ENCODE measurements at regions not wholly inside any gene's neighbourhood (a gene's known extent, or its start where the extent isn't known, plus 50 kb on each side); places are given as distances from the start of the nearest gene placed in this dataset.
"Not testable (repeated sequence)": the region's sequence is repeated elsewhere in the genome, so short reads cannot be mapped to it uniquely, and the experiment has no call there.

DNA sequence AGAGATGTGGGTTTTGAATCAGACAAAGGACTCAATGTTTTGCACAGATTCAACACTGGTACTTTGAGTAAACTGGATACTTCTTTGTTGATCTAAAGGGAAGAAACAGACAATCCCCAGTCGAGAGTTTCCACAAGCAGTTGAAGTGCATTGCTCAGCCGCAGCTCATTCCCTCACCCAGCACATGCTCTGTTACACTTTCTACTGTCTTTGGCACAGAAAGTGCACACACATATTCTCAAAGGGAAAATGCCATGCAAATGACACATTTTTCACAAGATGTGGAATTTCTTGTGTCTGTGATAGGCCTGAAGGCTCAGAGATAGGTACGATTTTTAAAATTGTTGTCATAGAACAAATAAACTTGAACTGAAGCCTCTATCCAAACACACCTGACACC, 258.9 kb upstream of the TRIB2 start:
- Histone ChIP-seq H3K27me3 (replicated peaks; ENCODE audit: insufficient read depth) (no peaks in the 10 kb centered on the region), H3K4me1 (replicated peaks) (no peaks in the 10 kb centered on the region), H3K4me3 (no peak overlapping the region), H3K9me3 (no peaks in the 10 kb centered on the region), H3K27ac (no peak overlapping the region), H3K36me3 (no peaks in the 10 kb centered on the region)
- no peak for DNase-seq (ENCODE audit: low spot score)
- 68% methylated on average over 3 of the region's 3 CpGs for WGBS
- TF ChIP-seq POLR2AphosphoS5 (IDR thresholded peaks at IDR 0.05) (no peak), POLR2A (IDR thresholded peaks at IDR 0.05) (no peak)
- TF ChIP-seq, protein P1, sequence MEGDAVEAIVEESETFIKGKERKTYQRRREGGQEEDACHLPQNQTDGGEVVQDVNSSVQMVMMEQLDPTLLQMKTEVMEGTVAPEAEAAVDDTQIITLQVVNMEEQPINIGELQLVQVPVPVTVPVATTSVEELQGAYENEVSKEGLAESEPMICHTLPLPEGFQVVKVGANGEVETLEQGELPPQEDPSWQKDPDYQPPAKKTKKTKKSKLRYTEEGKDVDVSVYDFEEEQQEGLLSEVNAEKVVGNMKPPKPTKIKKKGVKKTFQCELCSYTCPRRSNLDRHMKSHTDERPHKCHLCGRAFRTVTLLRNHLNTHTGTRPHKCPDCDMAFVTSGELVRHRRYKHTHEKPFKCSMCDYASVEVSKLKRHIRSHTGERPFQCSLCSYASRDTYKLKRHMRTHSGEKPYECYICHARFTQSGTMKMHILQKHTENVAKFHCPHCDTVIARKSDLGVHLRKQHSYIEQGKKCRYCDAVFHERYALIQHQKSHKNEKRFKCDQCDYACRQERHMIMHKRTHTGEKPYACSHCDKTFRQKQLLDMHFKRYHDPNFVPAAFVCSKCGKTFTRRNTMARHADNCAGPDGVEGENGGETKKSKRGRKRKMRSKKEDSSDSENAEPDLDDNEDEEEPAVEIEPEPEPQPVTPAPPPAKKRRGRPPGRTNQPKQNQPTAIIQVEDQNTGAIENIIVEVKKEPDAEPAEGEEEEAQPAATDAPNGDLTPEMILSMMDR (IDR thresholded peaks at IDR 0.05) = no peak
- intact Hi-C loops (cut with DNase I) = loop anchor here (2.0 to 10.0 kb wide), 2 partner anchors 227 to 259 kb away; partner anchors contain the start of gene TRIB2

DNA sequence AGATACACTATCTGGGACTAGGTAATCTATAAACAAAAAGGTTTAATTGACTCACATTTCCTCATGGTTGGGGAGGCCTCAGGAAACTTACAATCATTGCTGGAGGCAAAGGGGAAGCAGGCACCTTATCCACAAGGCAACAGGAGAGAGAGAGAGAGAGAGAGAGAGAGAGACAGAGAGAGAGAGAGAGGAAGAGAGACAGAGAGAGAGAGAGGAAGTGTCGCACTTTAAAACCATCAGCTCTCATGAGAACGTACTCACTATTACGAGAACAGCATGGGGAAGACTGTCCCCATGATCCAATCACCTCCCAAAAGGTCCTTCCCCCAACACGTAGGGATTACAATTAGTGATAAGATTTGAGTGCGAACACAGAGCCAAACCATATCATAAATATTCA, 253.5 kb upstream of the TRIB2 start:
- Histone ChIP-seq H3K27ac (no peak overlapping the region), H3K36me3 (no peaks in the 10 kb centered on the region), H3K4me1 (replicated peaks) (no peaks in the 10 kb centered on the region), H3K27me3 (replicated peaks; ENCODE audit: insufficient read depth) (no peaks in the 10 kb centered on the region), H3K4me3 (no peak overlapping the region), H3K9me3 (no peaks in the 10 kb centered on the region)
- TF ChIP-seq POLR2AphosphoS5 (IDR thresholded peaks at IDR 0.05) (no peak), POLR2A (IDR thresholded peaks at IDR 0.05) (no peak)
- TF ChIP-seq, protein P1 (IDR thresholded peaks at IDR 0.05) = no peak
- 72% methylated on average over 5 of the region's 5 CpGs for WGBS
- no peak for DNase-seq (ENCODE audit: low spot score)
- intact Hi-C loops (cut with DNase I) = no loop called here

DNA sequence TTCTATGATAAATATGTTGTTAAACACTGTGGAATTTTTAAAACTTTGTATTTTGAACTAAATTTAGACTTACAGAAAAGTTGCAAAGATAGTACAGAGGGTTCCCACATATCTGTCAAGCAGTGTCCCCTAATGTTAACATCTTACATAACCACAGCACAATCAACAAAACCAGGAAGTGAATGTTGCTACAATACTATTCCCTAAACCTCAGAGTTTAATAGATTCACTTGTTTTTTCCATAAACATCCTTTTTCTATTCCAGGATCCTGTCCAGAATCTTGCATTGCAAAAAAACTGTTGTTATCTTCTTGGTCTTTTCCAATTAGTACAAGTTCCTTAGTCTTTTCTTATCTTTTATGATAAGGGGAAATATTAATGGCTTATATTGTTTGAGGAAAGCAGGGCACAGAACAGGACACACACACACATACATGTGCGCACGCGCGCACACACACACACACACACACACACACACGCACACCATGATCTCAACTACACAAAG, 251.1 kb upstream of the TRIB2 start:
- intact Hi-C loops (cut with DNase I) = no loop called here
- H3K4me1 ChIP-seq (replicated peaks) = no peaks in the 10 kb centered on the region
- TF ChIP-seq, protein P1 (IDR thresholded peaks at IDR 0.05) = no peak
- TF ChIP-seq POLR2AphosphoS5 (IDR thresholded peaks at IDR 0.05) = no peak
- TF ChIP-seq POLR2A (IDR thresholded peaks at IDR 0.05) = no peak
- WGBS = 82% methylated on average over 5 of the region's 5 CpGs
- no peaks in the 10 kb centered on the region for H3K9me3 ChIP-seq
- DNase-seq (ENCODE audit: low spot score) = no peak
- no peak overlapping the region for H3K4me3 ChIP-seq
- H3K36me3 ChIP-seq = no peaks in the 10 kb centered on the region
- no peak overlapping the region for H3K27ac ChIP-seq
- H3K27me3 ChIP-seq (replicated peaks; ENCODE audit: insufficient read depth) = no peaks in the 10 kb centered on the region

DNA sequence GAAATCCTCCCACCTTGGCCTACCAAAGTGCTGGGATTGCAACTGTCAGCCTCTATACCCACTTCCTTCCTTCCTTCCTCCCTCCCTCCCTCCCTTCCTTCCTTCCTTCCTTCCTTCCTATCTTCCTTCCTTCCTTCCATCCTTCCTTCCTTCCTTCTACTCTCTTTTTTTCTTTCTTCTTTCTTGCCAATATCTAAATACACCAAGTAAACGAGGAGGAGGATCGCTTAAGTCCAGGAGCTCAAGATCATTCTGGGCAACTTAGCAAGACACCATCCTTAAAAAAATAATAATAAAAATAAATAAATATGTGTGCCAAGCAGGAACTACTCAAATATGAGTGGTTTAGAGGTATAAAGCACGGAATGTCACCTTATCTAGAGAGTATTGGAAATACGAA, 249.4 kb upstream of the TRIB2 start:
- no peak overlapping the region for H3K4me3 ChIP-seq
- no peak overlapping the region for H3K27ac ChIP-seq
- WGBS = 97% methylated on average over 4 of the region's 4 CpGs
- H3K36me3 ChIP-seq = no peaks in the 10 kb centered on the region
- no peaks in the 10 kb centered on the region for H3K4me1 ChIP-seq (replicated peaks)
- intact Hi-C loops (cut with DNase I) = no loop called here
- TF ChIP-seq, protein P1 (IDR thresholded peaks at IDR 0.05) = no peak
- TF ChIP-seq POLR2AphosphoS5 (IDR thresholded peaks at IDR 0.05) = no peak
- no peak for TF ChIP-seq POLR2A (IDR thresholded peaks at IDR 0.05)
- no peaks in the 10 kb centered on the region for H3K9me3 ChIP-seq
- no peaks in the 10 kb centered on the region for H3K27me3 ChIP-seq (replicated peaks; ENCODE audit: insufficient read depth)
- no peak for DNase-seq (ENCODE audit: low spot score)

DNA sequence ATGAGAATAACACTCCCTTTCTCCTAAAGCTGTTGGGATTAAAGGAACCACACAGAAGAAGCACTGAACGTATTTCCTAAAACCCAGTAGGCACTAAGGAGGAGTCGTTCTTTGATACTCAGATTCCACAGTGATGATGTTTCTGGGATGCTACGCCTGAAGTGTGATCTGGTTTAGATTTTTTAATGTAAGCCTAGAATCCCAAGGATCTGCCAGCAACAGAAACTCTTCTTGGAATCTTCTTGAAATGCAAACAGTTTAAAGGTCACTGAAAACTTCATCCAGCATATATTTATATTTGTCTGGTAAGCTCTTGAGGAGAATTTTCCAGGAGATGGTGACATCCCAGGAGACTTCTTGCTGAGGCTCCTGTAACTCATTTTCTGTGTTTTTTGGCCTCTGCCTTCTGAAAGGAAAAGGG, 247.6 kb upstream of the TRIB2 start:
- H3K27ac ChIP-seq = no peak overlapping the region
- H3K27me3 ChIP-seq (replicated peaks; ENCODE audit: insufficient read depth) = no peaks in the 10 kb centered on the region
- H3K36me3 ChIP-seq = no peaks in the 10 kb centered on the region
- WGBS = 85% methylated on average over 3 of the region's 3 CpGs
- no peak for DNase-seq (ENCODE audit: low spot score)
- H3K9me3 ChIP-seq = no peaks in the 10 kb centered on the region
- no peak overlapping the region for H3K4me3 ChIP-seq
- no peaks in the 10 kb centered on the region for H3K4me1 ChIP-seq (replicated peaks)
- intact Hi-C loops (cut with DNase I) = no loop called here
- TF ChIP-seq, protein P1 (IDR thresholded peaks at IDR 0.05) = no peak
- no peak for TF ChIP-seq POLR2AphosphoS5 (IDR thresholded peaks at IDR 0.05)

DNA sequence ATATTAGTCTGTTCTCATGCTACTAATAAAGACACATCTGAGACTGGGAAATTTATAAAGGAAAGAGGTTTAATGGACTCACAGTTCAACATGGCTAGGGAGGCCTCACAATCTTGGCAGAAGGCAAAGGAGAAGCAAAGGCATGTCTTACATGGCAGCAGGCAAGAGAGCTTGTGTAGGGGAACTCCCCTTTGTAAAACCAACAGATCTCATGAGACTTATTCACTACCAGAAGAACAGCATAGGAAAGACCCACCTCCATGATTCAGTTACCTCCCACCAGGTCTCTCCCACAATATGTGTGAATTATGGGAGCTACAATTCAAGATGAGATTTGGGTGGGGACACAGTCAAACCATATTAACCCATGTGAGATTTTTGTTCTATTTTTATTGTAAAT, 244.5 kb upstream of the TRIB2 start:
- H3K4me1 ChIP-seq (replicated peaks); DNase-seq (ENCODE audit: low spot score); intact Hi-C loops (cut with DNase I); H3K27me3 ChIP-seq (replicated peaks; ENCODE audit: insufficient read depth); H3K9me3 ChIP-seq; H3K27ac ChIP-seq; H3K36me3 ChIP-seq; H3K4me3 ChIP-seq: not testable (repeated sequence)
